SIG-M5 treated with dmso at 0.1 percent for 504 hours (cell line): ENCODE measurements at regions not wholly inside any gene's neighbourhood (a gene's known extent, or its start where the extent isn't known, plus 50 kb on each side); places are given as distances from the start of the nearest gene placed in this dataset.

Source experiments
- DNase-seq: peaks from one replicate; lab custom pipeline; 2025; ENCODE audit not compliant: unreplicated experiment; lab: John Stamatoyannopoulos, UW

- DNase-seq: no peak
Observed at GRCh38 chr7:156192921-156193320, 380.7 kb upstream of the SHH start.

DNA sequence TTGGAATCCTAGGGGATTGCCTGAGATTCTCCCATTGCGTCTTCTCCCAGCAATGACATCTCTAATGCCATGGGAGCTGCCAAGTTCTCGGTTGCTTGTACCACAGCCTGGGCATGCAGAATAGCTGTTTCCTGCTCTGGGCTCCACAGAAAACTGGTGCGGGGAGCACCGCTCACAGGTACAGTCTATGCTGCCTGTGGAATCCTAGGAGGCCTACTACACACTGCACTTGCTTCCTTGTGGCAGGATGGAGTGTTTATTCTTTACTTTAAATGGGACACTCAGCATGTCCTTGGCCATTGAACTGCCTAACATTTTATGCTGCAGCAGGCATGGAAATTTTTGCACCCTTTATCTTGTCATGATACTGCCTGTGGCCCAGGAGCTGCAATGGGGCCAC, 378.8 kb upstream of the SHH start:
- no peak for DNase-seq

GRCh38 chr7:156185076-156185475, 372.8 kb upstream of the SHH start:
- no peak for DNase-seq

DNA sequence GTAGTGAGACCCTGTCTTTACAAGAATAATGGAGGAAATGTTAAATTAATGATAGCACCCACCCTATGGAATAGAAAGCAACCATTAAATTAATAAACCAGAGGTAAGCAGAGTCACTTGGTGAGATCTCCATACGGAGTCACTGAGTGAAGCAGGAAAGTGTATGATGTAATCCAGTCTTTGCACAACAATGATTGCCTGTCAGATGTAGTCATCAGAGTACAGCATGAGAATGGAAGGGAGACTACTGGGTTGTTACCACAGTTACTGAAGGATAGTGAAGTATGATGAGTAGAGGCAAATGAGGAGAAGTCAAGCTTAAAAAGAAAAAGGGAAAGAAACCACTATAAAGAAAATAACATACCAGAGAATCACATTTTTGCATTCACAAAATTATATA, 371.9 kb upstream of the SHH start:
- no peak for DNase-seq

DNA sequence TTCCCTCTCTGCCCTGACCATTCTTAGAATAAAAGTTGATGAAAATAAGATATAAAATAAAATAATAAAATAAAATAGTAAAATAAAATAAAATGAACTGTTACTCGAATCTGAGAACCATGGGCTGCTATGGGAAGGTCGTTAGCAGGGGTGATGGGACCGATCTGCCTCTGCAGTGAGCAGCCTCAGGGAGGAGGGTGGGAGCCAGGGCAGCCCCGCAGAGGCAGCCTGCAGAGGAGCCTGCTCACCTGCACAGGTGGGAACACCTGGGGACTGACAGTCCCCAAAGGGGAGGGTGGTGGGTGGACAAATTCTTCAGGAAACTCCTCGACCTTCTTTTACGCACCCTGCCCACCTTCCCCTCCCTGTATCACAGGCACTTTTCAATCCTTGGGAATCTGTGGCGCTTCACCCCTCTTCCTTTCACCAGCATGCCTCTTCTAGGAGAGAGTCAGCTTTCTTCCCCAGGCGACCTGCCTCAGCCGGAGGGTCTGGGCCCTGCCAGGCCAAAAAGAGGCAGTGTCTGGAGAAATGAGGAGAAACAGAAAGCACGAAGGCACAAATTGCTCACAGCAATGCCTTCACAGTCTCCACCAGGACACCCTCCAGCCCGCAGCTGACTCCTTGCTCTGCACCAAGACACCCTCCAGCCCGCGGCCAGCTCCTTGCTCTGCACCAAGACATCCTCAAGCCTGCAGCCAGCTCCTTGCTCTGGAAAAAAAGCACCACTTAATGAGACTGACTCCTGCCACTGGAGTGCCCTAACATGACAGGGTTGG, 368.4 kb upstream of the SHH start:
- no peak for DNase-seq

DNA sequence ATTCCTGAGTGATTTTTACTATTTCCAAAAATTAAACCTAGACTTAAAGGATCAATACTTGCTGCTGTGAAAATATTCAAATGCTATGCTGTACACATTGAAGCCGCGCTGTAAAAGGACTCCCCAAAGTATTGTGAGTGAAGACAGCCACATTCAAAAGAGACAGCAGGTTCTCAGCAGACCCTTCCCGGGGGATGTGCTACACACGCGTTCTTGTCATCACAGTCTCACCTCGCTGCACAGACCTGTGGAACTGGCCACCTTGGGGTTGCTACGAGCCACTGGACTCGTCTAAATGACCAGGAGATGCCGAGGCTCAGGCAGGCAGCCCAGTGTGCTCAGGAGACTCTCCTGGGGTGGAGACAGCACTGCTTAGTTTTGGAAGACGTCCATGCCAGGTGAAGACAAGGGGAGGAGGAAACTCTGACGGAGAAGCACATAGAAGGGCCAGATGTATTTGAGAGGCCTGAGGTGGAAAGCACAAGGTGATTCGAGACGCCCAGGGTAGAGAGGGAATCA, 367.7 kb upstream of the SHH start:
- DNase-seq: no peak

GRCh38 chr7:156178857-156179256, 366.6 kb upstream of the SHH start:
- no peak for DNase-seq

DNA sequence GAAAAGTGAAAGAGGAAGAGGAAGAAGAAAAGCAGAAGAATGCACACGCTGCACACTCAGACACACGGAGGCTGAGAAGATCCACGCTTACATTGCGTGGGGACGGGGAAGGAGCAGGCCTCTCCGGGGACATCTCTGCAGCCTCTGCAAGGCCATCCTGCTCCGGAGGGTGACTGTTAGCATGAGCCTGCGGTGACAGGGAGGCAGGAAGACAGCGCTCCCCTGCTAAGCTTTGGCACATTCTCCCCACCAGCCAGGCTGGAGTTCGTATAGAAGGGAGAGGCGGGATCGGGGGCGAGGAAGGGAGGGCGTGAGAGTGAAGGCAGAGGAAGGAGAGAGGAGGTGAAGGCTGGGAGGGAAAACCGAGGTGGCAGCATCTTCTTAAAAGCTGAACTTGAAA, 366.0 kb upstream of the SHH start:
- no peak for DNase-seq

GRCh38 chr7:156177422-156178055, 365.3 kb upstream of the SHH start:
- DNase-seq: no peak

GRCh38 chr7:156176039-156176438, 363.8 kb upstream of the SHH start:
- DNase-seq: no peak

- DNase-seq: no peak
Observed at GRCh38 chr7:156175003-156175402, 362.7 kb upstream of the SHH start.

- no peak for DNase-seq
Observed at GRCh38 chr7:156174428-156174827, 362.2 kb upstream of the SHH start.

GRCh38 chr7:156173748-156174353, 361.6 kb upstream of the SHH start:
- no peak for DNase-seq

DNA sequence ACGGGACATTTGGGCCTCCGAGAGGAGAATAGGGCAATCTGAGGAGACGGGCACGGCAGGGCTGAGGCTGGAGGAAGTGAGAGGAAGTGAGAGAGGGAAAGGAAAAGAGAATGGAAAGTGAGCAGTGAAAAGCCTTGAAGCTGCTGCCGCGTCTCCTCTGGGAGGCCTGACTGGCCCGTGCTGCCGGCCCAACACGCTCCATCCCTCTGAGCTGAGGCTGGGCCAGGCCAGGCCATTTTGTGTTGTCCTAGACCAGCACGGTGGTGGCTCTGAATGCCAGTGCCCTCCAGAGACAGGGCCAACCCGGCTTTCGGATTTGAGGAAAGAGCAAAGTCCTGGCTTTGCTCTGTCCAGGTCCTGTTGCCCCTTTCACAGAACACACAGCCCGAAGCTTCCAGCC, 361.1 kb upstream of the SHH start:
- DNase-seq: no peak

DNA sequence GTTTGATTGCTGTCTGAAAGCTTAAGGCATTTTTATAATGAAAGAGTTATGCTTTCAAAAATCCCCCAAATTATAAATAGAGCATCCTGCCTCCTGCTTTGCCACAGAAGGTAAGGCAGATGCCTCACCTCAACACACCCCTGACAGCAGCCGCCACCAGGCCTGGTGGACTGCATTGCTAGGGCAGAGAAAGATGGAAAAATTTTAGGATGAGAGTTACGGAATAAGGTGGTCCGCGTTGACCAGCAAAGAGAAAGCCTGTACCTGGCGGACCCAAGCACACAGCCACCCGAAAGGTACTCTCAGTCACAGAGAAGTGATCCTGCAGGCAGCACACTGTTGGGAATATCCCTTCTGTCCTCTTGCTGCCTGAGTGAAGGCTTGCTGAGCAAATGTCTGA, 360.4 kb upstream of the SHH start:
- no peak for DNase-seq

- no peak for DNase-seq
Observed at GRCh38 chr7:156169474-156170370, 357.5 kb upstream of the SHH start.

GRCh38 chr7:156168434-156168833, 356.2 kb upstream of the SHH start:
- DNase-seq: no peak

GRCh38 chr7:156167987-156168386, 355.7 kb upstream of the SHH start:
- DNase-seq: no peak

GRCh38 chr7:156167417-156167807, 355.1 kb upstream of the SHH start:
- no peak for DNase-seq

GRCh38 chr7:156166692-156167416, 354.6 kb upstream of the SHH start:
- no peak for DNase-seq

DNA sequence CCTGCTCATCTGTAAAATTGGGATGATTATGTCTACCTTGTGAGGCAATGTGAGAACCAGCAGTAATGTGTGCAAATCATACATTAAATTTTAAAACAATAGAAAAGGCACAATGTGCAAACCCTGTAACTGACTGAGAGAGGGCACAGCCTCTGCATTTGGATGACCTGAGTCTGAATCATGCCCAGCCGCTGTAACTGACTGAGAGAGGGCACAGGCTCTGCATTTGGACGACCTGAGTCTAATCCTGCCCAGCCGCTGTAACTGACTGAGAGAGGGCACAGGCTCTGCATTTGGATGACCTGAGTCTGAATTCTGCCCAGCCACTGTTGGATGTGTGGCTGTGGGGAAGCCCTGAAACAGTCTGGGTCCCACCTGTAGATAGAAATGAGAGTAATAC, 351.5 kb upstream of the SHH start:
- DNase-seq: no peak
